Tibial nerve (tissue), 4 donors: ENCODE measurements at regions not wholly inside any gene's neighbourhood (a gene's known extent, or its start where the extent isn't known, plus 50 kb on each side); places are given as distances from the start of the nearest gene placed in this dataset.

Experiments used
- DNase-seq, 2 donors: peaks; one replicate each; pipeline ENCODE4 v3.0.0-alpha.2; 2019; ENCODE audit warnings: low spot score in 2 of 2
- H3K27ac ChIP-seq, 4 donors: fragments of 200-600 bp; sonication (generic) in 3 of 4; one replicate each; pipeline ENCODE4 v1.5.1; 2017 to 2019; ENCODE audit warnings: mild to moderate bottlenecking in 1 of 4
- H3K27me3 ChIP-seq, 2 donors: fragments of 200-600 bp; sonication (generic) in 1 of 2; one replicate each; pipeline versions ENCODE4 v1.5.1 to v1.6.0; 2017 to 2019
- H3K36me3 ChIP-seq, 3 donors: fragments of 200-600 bp; sonication (generic); one replicate each; pipeline ENCODE4 v1.5.1; 2018 to 2019
- H3K4me1 ChIP-seq, 4 donors: fragments of 200-600 bp; sonication (generic) in 3 of 4; one replicate each; pipeline ENCODE4 v1.5.1; 2017 to 2019
- H3K4me3 ChIP-seq, 4 donors: fragments of 200-600 bp; sonication (generic) in 3 of 4; one replicate each; pipeline ENCODE4 v1.5.1; 2017 to 2019; ENCODE audit warnings: mild to moderate bottlenecking in 1 of 4, moderate library complexity in 1 of 4
- H3K9me3 ChIP-seq, 4 donors: fragments of 200-600 bp; sonication (generic) in 3 of 4; one replicate each; pipeline ENCODE4 v1.5.1; 2017 to 2019
- CTCF ChIP-seq, 5 experiments: fragments of 200-600 bp in 3 of 5; fragments of 450-650 bp in 2 of 5; sonication (generic) in 3 of 5; IDR thresholded peaks; one replicate each; pipeline ENCODE4 v1.5.1; 2016 to 2019; ENCODE audit warnings: antibody characterized with exemption in 5 of 5, mild to moderate bottlenecking in 3 of 5, moderate library complexity in 2 of 5
- EP300 ChIP-seq, 2 donors: sonication (generic); formaldehyde crosslinking; IDR thresholded peaks; one replicate each; pipeline ENCODE4 v1.6.1; 2017; ENCODE audit warnings: antibody characterized with exemption in 2 of 2, mild to moderate bottlenecking in 1 of 2
- POLR2A ChIP-seq, 2 donors: fragments of 450-650 bp; IDR thresholded peaks; one replicate each; pipeline ENCODE4 v1.6.1; 2017; ENCODE audit warnings: antibody characterized with exemption in 2 of 2, mild to moderate bottlenecking in 2 of 2, moderate library complexity in 2 of 2
- WGBS, 2 donors: methylation state at CpG; one replicate each; pipeline ENCODE4 v1.1.5; 2018; 5-methylcytosine and 5-hydroxymethylcytosine counted together

GRCh38 chr6:18958146-18958545 lies 571.0 kb downstream of the RNF144B start:
- H3K4me1 ChIP-seq = no peaks in the 10 kb centered on the region
- TF ChIP-seq POLR2A (IDR thresholded peaks at IDR 0.05) (no peak), EP300 (IDR thresholded peaks at IDR 0.05) (no peak), CTCF (IDR thresholded peaks at IDR 0.05) (no peak)
- H3K4me3 ChIP-seq = no peak overlapping the region
- no peaks in the 10 kb centered on the region for H3K27me3 ChIP-seq
- no peak for DNase-seq
- H3K36me3 ChIP-seq = no peaks in the 10 kb centered on the region
- 81 to 86% methylated on average over 1 of the region's 1 CpG for WGBS, 2 donors
- no peaks in the 10 kb centered on the region for H3K9me3 ChIP-seq
- no peak overlapping the region for H3K27ac ChIP-seq

GRCh38 chr6:18961566-18961965 lies 574.4 kb downstream of the RNF144B start:
- DNase-seq = no peak
- Histone ChIP-seq H3K27ac (no peak overlapping the region), H3K27me3 (no peaks in the 10 kb centered on the region), H3K36me3 (no peaks in the 10 kb centered on the region), H3K4me3 (no peak overlapping the region), H3K4me1 (no peaks in the 10 kb centered on the region), H3K9me3 (no peaks in the 10 kb centered on the region)
- no peak for TF ChIP-seq POLR2A (IDR thresholded peaks at IDR 0.05)
- TF ChIP-seq EP300 (IDR thresholded peaks at IDR 0.05) = no peak
- TF ChIP-seq CTCF (IDR thresholded peaks at IDR 0.05) = no peak
- 26 to 27% methylated on average over 2 of the region's 2 CpGs for WGBS, 2 donors

GRCh38 chr6:18962361-18962905 lies 575.3 kb downstream of the RNF144B start:
- Histone ChIP-seq H3K4me1 (no peaks in the 10 kb centered on the region), H3K27me3 (no peaks in the 10 kb centered on the region), H3K27ac (no peak overlapping the region), H3K9me3 (no peaks in the 10 kb centered on the region), H3K36me3 (no peaks in the 10 kb centered on the region), H3K4me3 (no peak overlapping the region)
- TF ChIP-seq POLR2A (IDR thresholded peaks at IDR 0.05) (no peak), CTCF (IDR thresholded peaks at IDR 0.05) (no peak), EP300 (IDR thresholded peaks at IDR 0.05) (no peak)
- WGBS, 2 donors = 67 to 79% methylated on average over 4 of the region's 4 CpGs
- DNase-seq = no peak

- Histone ChIP-seq H3K27ac (no peak overlapping the region), H3K9me3 (no peaks in the 10 kb centered on the region), H3K4me3 (no peak overlapping the region), H3K4me1 (no peaks in the 10 kb centered on the region), H3K36me3 (no peaks in the 10 kb centered on the region), H3K27me3 (no peaks in the 10 kb centered on the region)
- 90 to 100% methylated on average over 3 of the region's 3 CpGs for WGBS, 2 donors
- no peak for DNase-seq
- no peak for TF ChIP-seq EP300 (IDR thresholded peaks at IDR 0.05)
- no peak for TF ChIP-seq POLR2A (IDR thresholded peaks at IDR 0.05)
- no peak for TF ChIP-seq CTCF (IDR thresholded peaks at IDR 0.05)
Measured at GRCh38 chr6:18963439-18963838, 576.3 kb downstream of the RNF144B start.

GRCh38 chr6:18973251-18973650 lies 586.1 kb downstream of the RNF144B start:
- Histone ChIP-seq H3K27ac (no peak overlapping the region), H3K4me3 (no peak overlapping the region), H3K36me3 (no peaks in the 10 kb centered on the region), H3K9me3 (no peaks in the 10 kb centered on the region), H3K27me3 (no peaks in the 10 kb centered on the region), H3K4me1 (peaks cover 0 to 2% (median 0%) of the 10 kb centered on the region in 4 donors)
- 54 to 56% methylated on average over 3 of the region's 3 CpGs for WGBS, 2 donors
- no peak for DNase-seq
- no peak for TF ChIP-seq EP300 (IDR thresholded peaks at IDR 0.05)

GRCh38 chr6:18976091-18976490 lies 588.9 kb downstream of the RNF144B start:
- Histone ChIP-seq H3K4me1 (peaks cover 0 to 5% (median 0%) of the 10 kb centered on the region in 4 donors), H3K4me3 (no peak overlapping the region), H3K36me3 (no peaks in the 10 kb centered on the region), H3K27me3 (no peaks in the 10 kb centered on the region), H3K9me3 (no peaks in the 10 kb centered on the region), H3K27ac (no peak overlapping the region)
- 88 to 92% methylated on average over 2 of the region's 2 CpGs for WGBS, 2 donors
- no peak for TF ChIP-seq CTCF (IDR thresholded peaks at IDR 0.05)
- no peak for TF ChIP-seq POLR2A (IDR thresholded peaks at IDR 0.05)
- no peak for TF ChIP-seq EP300 (IDR thresholded peaks at IDR 0.05)
- DNase-seq = no peak
